Endothelial cell (in vitro differentiated cells): ENCODE measurements at regions not wholly inside any gene's neighbourhood (a gene's known extent, or its start where the extent isn't known, plus 50 kb on each side); places are given as distances from the start of the nearest gene placed in this dataset.

Experiments used
- DNase-seq: peaks from one replicate; pipeline ENCODE4 v3.0.0; 2021; ENCODE audit warnings: low spot score
- H3K27ac Mint-ChIP-seq: one replicate; pipeline ENCODE4 v1.8.0; 2021; ENCODE audit warnings: mixed read lengths, inconsistent platforms; ENCODE audit not compliant: unreplicated experiment
- H3K27me3 Mint-ChIP-seq: one replicate; pipeline ENCODE4 v1.8.0; 2021; ENCODE audit warnings: mild to moderate bottlenecking, moderate library complexity, mixed read lengths, inconsistent platforms; ENCODE audit not compliant: unreplicated experiment
- H3K36me3 Mint-ChIP-seq: one replicate; pipeline ENCODE4 v1.8.0; 2021; ENCODE audit warnings: mild to moderate bottlenecking, low read depth, mixed read lengths, inconsistent platforms; ENCODE audit not compliant: unreplicated experiment
- H3K4me1 Mint-ChIP-seq: one replicate; pipeline ENCODE4 v1.8.0; 2021; ENCODE audit warnings: mild to moderate bottlenecking, mixed read lengths, inconsistent platforms; ENCODE audit not compliant: unreplicated experiment
- H3K4me3 Mint-ChIP-seq: one replicate; pipeline ENCODE4 v1.8.0; 2021; ENCODE audit warnings: mild to moderate bottlenecking, mixed read lengths, inconsistent platforms; ENCODE audit not compliant: unreplicated experiment
- H3K9me3 Mint-ChIP-seq: one replicate; pipeline ENCODE4 v1.8.0; 2021; ENCODE audit warnings: mixed read lengths, inconsistent platforms; ENCODE audit not compliant: unreplicated experiment
- CTCF ChIP-seq: fragments of 200-600 bp; sonication (generic); IDR thresholded peaks from one replicate; pipeline ENCODE4 v1.5.0; 2021; ENCODE audit warnings: antibody characterized with exemption; ENCODE audit not compliant: unreplicated experiment

GRCh38 chr4:100591161-100591876 is 73.5 kb upstream of the EMCN start:
- Mint-ChIP-seq H3K4me3 (no peak overlapping the region), H3K9me3 (no peaks in the 10 kb centered on the region), H3K36me3 (no peaks in the 10 kb centered on the region), H3K4me1 (peaks cover 11% of the 10 kb centered on the region), H3K27ac (no peak overlapping the region), H3K27me3 (peaks cover 3% of the 10 kb centered on the region)
- TF ChIP-seq CTCF: no peak
- DNase-seq: no peak

- Mint-ChIP-seq H3K4me3 (no peak overlapping the region), H3K27ac (no peak overlapping the region), H3K9me3 (no peaks in the 10 kb centered on the region), H3K4me1 (peaks cover 11% of the 10 kb centered on the region), H3K27me3 (peaks cover 3% of the 10 kb centered on the region), H3K36me3 (no peaks in the 10 kb centered on the region)
- no peak for DNase-seq
- no peak for TF ChIP-seq CTCF
Measured at GRCh38 chr4:100590325-100590724, 72.5 kb upstream of the EMCN start.

GRCh38 chr4:100588076-100588475 is 70.3 kb upstream of the EMCN start:
- no peak for DNase-seq
- no peak overlapping the region for H3K27ac Mint-ChIP-seq
- no peak overlapping the region for H3K4me3 Mint-ChIP-seq
- no peaks in the 10 kb centered on the region for H3K36me3 Mint-ChIP-seq
- peaks cover 11% of the 10 kb centered on the region for H3K4me1 Mint-ChIP-seq
- peaks cover 3% of the 10 kb centered on the region for H3K27me3 Mint-ChIP-seq
- no peak for TF ChIP-seq CTCF
- H3K9me3 Mint-ChIP-seq: no peaks in the 10 kb centered on the region

- no peak for TF ChIP-seq CTCF
- H3K27me3 Mint-ChIP-seq: peaks cover 2% of the 10 kb centered on the region
- no peak for DNase-seq
- H3K4me1 Mint-ChIP-seq: no peaks in the 10 kb centered on the region
- H3K36me3 Mint-ChIP-seq: no peaks in the 10 kb centered on the region
- H3K4me3 Mint-ChIP-seq: no peak overlapping the region
- H3K27ac Mint-ChIP-seq: no peak overlapping the region
- no peaks in the 10 kb centered on the region for H3K9me3 Mint-ChIP-seq
Measured at GRCh38 chr4:100582146-100582545, 64.3 kb upstream of the EMCN start.

GRCh38 chr4:100581337-100581736 is 63.5 kb upstream of the EMCN start:
- no peak for TF ChIP-seq CTCF
- Mint-ChIP-seq H3K4me3 (no peak overlapping the region), H3K4me1 (no peaks in the 10 kb centered on the region), H3K27ac (no peak overlapping the region), H3K9me3 (no peaks in the 10 kb centered on the region), H3K27me3 (peaks cover 2% of the 10 kb centered on the region), H3K36me3 (no peaks in the 10 kb centered on the region)
- DNase-seq: no peak
